CD4-positive, alpha-beta T cell treated with Interferon alpha-2 for 1 hour (primary cell): ENCODE measurements at regions not wholly inside any gene's neighbourhood (a gene's known extent, or its start where the extent isn't known, plus 50 kb on each side); places are given as distances from the start of the nearest gene placed in this dataset.

ENCODE experiments used
- DNase-seq, 2 donors: peaks; one replicate each; pipeline ENCODE4 v3.0.0-alpha.2; 2020 to 2022

GRCh38 chr5:30698217-30698616, 495.3 kb upstream of the CDH6 start:
- no peak for DNase-seq

GRCh38 chr5:30693326-30693725, 500.2 kb upstream of the CDH6 start:
- no peak for DNase-seq

DNA sequence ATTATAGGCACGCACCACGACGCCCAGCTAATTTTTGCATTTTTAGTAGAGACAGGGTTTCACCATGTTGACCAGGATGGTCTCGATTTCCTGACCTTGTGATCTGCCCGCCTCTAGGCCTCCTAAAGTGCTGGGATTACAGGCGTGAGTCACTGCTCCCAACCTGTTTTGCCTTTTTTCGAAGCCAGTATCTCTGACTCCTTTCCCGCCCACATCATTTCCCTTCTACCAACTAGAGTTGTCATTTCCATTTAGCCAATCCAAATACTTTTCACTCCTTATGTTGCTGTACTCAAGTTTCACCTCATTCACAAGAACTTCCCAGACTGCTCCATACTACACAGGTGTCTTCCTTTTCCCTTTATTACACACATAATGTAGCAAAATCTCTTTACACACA, 502.6 kb upstream of the CDH6 start:
- no peak for DNase-seq

GRCh38 chr5:30687461-30687860, 506.0 kb upstream of the CDH6 start:
- no peak for DNase-seq

DNA sequence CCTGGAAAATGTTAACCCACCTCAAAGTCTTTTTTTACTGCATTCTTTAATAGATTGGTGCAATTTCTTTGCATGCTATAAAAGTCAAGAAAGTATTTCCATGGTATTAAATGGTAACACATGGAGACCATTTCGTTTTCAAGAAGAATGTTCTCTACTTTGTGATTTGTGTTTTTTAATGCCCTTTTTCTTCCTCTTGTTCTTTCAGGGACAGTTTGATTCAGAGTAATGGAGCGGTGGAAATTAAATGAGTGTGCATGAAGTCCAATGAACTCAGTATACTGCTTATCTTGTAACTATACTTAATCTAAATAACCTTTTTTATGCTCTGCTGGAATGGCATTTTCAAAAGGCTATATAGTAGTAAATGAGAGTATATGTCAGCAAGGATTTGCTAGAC, 507.0 kb upstream of the CDH6 start:
- DNase-seq = no peak

- no peak for DNase-seq
Measured at GRCh38 chr5:30676223-30676840, 517.2 kb upstream of the CDH6 start.

- DNase-seq = no peak
Measured at GRCh38 chr5:30667293-30667692, 526.2 kb upstream of the CDH6 start.

DNA sequence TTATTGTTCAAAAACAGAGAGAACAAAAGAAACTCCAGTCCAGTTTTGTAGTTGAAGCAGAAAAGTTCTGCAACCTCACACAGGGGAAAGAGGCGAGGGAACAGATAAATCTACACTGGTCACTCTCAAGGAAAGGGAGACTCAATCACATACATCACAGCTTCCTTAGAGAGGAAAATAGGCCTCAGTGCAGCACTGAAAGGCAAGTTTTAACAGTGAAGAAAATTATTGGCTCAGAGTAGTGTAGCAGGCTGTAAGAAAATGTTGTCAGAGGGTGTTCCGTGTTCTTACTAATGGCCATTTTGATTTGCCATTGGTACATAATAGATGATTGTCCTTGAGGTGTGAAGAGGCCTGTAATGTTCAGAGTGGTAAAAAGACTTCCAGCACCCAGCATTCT, 530.0 kb upstream of the CDH6 start:
- no peak for DNase-seq

- DNase-seq = no peak
Measured at GRCh38 chr5:30662373-30662772, 531.1 kb upstream of the CDH6 start.

GRCh38 chr5:30661730-30662129, 531.8 kb upstream of the CDH6 start:
- no peak for DNase-seq

GRCh38 chr5:30659417-30659816, 534.1 kb upstream of the CDH6 start:
- no peak for DNase-seq

GRCh38 chr5:30650311-30650710, 543.2 kb upstream of the CDH6 start:
- DNase-seq = no peak

DNA sequence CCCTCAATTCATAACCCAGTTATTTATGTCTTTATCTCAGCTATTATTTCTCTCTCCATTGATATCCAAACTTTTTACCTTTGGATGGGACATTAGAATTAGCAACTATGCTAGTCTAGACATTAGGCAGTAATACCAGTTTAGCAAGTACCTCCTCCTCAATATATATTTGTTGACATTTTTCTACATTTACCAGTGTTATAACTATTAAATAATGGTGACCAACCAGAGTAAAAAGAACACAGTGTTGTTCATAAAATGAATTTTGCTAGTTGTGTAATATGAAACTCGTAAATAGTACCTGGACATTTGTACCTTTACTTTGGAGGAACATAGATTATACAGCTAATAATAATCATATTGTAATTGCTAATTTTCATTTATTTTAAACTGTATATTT, 554.6 kb upstream of the CDH6 start:
- DNase-seq = no peak

DNA sequence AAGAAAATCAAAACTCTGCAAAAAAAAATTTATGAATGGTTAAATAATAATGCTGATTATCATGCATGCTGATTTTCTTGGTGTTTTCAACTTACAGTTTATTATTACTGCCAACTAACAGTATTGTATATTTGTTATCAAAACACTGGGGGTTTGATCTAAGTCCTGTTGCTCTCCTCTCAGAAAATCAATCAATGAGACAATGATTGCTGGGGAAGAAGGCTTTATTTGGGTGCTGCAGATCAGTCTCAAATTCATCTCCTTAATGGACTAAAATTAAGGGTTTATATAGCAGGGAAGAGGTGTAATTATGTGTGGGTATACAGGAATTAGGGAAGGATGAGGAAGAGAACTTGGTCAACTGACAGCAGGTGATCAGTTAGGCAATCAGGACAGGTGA, 565.5 kb upstream of the CDH6 start:
- no peak for DNase-seq

DNA sequence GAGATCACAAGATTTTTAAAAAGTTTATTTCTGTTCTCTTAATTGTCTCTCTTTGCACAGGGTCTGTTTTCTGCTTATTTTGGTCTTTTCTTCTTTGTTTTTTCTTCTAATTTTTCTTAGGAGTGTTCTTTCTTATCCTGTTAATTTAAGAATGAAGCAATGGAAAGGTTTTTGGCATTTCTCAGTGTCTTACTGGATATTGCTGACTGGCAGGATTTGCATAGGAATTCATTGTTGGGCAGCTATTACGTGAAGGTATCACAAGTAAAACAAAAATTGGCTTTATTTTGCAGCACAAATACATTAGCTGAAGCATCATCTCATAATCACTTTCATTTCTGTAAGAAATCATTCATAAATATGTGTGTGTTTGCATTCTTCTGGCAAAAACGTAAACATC, 566.9 kb upstream of the CDH6 start:
- no peak for DNase-seq

DNA sequence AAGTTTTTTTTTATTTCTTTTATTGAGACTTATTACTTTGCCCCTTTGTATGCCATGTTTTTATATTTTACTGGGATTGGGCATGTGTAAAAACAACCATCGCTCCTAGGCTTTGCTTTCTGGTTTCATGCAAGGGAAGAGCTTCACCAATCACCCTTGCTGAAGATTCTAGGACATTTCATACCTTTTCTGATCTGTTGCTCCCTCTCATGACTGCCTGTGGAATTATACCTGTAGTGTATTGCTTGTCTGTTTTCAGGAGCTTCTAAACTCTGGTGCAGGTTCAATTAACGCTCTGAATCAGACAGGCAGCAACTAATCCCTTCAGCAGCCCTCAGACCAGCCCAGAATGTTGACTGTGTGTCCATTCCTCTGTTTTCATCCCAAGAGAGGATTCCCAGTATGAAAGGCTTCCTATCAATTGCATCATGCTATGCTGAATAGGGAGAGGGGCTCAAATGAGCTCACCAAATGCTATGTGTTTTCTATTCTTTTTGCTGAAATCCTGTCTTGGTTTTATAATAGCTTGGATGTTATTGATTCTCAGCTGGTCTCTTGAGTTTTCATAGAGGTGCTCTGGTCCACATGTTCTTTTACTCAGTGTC, 572.9 kb upstream of the CDH6 start:
- DNase-seq = no peak

DNA sequence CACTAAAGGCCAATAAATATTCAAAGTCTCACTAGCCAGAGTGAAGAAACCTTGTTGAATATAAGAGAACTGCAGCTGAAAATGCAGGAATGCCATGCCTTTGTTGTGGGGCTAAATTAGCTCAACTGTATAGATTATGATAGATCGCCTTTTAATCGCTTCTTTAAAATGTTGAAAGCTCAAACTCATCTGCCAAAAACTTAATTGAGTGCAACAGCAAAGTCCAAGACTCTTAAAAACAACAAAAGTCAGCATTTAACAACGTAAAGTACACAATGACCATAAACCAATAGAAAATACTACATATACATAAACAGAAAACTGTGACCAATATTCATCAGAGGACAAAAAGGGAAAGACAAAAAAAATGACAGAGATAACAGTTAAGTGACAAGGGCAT, 585.0 kb upstream of the CDH6 start:
- no peak for DNase-seq

DNA sequence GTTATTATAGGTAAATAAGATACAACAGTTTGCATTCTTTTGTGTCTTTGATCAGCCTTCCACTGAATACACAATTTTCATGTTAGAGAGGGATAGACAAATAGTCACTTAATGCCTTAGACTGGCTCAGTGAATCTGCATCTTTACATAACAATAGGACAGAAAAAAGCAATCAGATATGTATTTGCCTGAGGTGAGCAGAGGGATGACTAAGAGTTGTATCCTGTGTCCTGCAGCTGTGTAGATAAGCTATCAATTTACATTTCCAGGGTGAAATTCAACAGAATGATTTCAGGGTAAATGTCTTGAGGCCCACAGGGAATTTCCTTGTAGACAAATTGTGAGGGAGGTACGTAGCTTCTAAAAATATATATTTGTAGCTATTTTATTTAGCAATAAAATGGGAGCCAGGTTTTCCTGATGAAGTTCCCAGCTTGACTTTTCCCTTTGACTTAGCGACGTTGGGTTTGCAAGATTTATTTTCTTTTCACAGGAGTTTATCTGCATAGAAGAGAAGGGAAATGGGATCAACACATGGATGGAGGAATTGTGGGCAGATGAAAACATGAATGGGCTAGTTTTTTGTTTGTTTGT, 586.1 kb upstream of the CDH6 start:
- no peak for DNase-seq

- no peak for DNase-seq
Measured at GRCh38 chr5:30605693-30606268, 587.7 kb upstream of the CDH6 start.

- no peak for DNase-seq
Measured at GRCh38 chr5:30604648-30605262, 588.7 kb upstream of the CDH6 start.

GRCh38 chr5:30600892-30601291, 592.6 kb upstream of the CDH6 start:
- DNase-seq = no peak

GRCh38 chr5:30596495-30597064, 596.9 kb upstream of the CDH6 start:
- DNase-seq = no peak

DNA sequence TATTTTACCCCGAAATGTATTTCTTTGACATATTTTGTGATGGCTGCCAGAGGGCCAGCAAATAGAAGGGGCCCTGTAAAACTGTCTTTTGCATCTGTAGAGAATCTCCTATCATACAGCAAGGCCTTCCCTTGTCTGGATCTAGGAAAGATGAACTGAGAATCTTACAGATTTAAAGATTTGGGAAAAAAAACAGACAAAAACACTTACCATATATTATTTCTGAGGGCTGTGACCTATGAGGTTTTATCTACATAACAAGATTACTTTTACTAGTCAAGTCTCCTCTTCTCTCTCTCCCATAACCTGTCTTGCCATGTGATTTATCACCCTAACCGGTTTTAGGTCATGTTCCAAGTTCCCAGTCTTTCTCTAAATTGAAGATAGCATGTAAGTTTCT, 599.2 kb upstream of the CDH6 start:
- DNase-seq = no peak

- DNase-seq = no peak
Measured at GRCh38 chr5:30592833-30593232, 600.7 kb upstream of the CDH6 start.
